ENCODE measurements at regions not wholly inside any gene's neighbourhood (a gene's known extent, or its start where the extent isn't known, plus 50 kb on each side); places are given as distances from the start of the nearest gene placed in this dataset.

DNA sequence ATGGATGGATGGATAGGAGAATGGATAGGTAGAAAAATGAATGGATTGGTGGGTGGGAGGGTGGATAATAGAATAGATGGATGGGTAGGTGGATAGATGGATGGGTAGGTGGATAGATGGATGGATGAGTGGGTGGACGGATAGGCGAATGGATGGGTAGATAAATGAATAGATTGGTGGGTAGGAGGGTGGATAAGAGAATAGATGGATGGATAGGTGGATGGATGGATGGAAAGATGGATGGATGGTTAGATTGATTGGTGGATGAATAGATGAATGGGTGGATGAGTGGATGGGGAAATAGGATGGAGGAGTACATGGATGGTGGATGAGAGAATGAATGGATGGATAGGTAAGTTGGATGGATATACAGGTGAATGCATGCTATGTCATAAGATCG lies 110.5 kb downstream of the CEBPB start (continued):
- TF ChIP-seq, protein P1, sequence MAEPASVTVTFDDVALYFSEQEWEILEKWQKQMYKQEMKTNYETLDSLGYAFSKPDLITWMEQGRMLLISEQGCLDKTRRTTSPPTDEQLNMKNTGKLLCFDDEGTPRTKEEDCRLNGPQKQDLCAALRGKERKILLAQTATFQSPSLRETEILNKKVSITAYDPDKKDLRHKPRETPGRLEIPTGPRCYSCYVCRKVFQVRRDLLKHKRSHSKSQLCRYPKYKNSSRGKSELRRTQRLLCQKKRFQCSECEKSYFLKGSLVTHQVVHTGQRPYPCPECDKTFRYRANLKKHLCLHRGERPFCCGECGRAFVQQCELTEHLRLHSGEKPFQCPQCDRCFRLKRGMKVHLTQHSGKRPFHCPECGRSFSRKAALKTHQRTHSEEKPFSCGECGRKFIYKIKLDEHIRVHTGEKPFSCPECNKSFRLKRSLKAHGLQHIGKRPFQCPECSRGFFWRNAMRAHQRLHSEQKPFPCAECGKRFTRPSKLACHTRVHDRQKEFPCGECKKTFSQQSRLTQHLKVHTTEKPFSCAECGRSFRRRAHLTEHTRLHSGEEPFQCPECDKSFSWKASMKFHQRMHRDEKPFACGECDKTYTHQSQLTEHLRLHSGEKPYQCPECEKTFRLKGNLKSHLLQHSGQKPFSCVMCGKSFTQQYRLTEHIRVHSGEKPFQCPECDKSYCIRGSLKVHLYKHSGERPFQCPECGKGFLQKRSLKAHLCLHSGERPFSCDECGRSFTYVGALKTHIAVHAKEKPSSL (CRISPR knock-in tag; conservative IDR thresholded peaks at IDR 0.05): no peak
- no peak for TF ChIP-seq ZNF396 (CRISPR knock-in tag; IDR thresholded peaks at IDR 0.05; ENCODE audit: borderline replicate concordance)
- TF ChIP-seq, protein P2, sequence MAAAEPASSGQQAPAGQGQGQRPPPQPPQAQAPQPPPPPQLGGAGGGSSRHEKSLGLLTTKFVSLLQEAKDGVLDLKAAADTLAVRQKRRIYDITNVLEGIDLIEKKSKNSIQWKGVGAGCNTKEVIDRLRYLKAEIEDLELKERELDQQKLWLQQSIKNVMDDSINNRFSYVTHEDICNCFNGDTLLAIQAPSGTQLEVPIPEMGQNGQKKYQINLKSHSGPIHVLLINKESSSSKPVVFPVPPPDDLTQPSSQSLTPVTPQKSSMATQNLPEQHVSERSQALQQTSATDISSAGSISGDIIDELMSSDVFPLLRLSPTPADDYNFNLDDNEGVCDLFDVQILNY (CRISPR knock-in tag; IDR thresholded peaks at IDR 0.05): no peak
- no peak for TF ChIP-seq USF2 (CRISPR knock-in tag; IDR thresholded peaks at IDR 0.05)
- TF ChIP-seq RELA (CRISPR knock-in tag; IDR thresholded peaks at IDR 0.05; ENCODE audit: borderline replicate concordance): no peak

DNA sequence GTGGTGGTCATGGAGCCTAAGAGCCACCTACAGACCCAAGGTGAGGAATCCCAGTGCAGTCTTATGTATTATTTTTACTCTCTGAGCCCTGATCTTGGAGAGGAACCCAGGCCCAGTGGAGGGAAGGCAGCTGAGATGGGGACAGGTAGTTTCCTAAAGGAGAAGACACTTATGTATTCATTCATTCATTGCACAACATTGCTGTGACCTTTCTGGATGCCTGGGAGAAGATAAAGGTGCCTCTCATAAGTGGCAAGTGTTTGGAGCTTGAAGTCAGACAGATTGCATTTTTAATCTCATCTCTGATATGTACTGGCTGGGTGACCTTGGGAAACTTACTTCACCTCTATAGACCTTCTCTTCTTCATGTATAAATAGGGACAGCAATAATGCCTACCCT lies 111.1 kb downstream of the CEBPB start:
- Mint-ChIP-seq H3K9me3 (no peaks in the 10 kb centered on the region), H3K27me3 (ENCODE audit: low read depth) (no peaks in the 10 kb centered on the region; the same call in 1 of the 2 replicates), H3K27ac (no peak overlapping the region), H3K4me3 (no peak overlapping the region), H3K36me3 (no peaks in the 10 kb centered on the region), H3K4me1 (peaks cover 28% of the 10 kb centered on the region)
- CTCF ChIA-PET: no interaction called here
- no peak for ATAC-seq
- POLR2A ChIA-PET: no interaction called here
- TF ChIP-seq, protein P3, sequence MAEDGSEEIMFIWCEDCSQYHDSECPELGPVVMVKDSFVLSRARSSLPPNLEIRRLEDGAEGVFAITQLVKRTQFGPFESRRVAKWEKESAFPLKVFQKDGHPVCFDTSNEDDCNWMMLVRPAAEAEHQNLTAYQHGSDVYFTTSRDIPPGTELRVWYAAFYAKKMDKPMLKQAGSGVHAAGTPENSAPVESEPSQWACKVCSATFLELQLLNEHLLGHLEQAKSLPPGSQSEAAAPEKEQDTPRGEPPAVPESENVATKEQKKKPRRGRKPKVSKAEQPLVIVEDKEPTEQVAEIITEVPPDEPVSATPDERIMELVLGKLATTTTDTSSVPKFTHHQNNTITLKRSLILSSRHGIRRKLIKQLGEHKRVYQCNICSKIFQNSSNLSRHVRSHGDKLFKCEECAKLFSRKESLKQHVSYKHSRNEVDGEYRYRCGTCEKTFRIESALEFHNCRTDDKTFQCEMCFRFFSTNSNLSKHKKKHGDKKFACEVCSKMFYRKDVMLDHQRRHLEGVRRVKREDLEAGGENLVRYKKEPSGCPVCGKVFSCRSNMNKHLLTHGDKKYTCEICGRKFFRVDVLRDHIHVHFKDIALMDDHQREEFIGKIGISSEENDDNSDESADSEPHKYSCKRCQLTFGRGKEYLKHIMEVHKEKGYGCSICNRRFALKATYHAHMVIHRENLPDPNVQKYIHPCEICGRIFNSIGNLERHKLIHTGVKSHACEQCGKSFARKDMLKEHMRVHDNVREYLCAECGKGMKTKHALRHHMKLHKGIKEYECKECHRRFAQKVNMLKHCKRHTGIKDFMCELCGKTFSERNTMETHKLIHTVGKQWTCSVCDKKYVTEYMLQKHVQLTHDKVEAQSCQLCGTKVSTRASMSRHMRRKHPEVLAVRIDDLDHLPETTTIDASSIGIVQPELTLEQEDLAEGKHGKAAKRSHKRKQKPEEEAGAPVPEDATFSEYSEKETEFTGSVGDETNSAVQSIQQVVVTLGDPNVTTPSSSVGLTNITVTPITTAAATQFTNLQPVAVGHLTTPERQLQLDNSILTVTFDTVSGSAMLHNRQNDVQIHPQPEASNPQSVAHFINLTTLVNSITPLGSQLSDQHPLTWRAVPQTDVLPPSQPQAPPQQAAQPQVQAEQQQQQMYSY (CRISPR knock-in tag; IDR thresholded peaks at IDR 0.05): no peak
- TF ChIP-seq GRHL2 (CRISPR knock-in tag; IDR thresholded peaks at IDR 0.05; ENCODE audit: insufficient replicate concordance, severe bottlenecking) (no peak), CREM (CRISPR knock-in tag; IDR thresholded peaks at IDR 0.05) (no peak), ZNF512 (CRISPR knock-in tag; IDR thresholded peaks at IDR 0.05; ENCODE audit: borderline replicate concordance) (no peak)
- TF ChIP-seq, protein P2 (CRISPR knock-in tag; IDR thresholded peaks at IDR 0.05): no peak
- no peak for DNase-seq (ENCODE audit: low spot score)

DNA sequence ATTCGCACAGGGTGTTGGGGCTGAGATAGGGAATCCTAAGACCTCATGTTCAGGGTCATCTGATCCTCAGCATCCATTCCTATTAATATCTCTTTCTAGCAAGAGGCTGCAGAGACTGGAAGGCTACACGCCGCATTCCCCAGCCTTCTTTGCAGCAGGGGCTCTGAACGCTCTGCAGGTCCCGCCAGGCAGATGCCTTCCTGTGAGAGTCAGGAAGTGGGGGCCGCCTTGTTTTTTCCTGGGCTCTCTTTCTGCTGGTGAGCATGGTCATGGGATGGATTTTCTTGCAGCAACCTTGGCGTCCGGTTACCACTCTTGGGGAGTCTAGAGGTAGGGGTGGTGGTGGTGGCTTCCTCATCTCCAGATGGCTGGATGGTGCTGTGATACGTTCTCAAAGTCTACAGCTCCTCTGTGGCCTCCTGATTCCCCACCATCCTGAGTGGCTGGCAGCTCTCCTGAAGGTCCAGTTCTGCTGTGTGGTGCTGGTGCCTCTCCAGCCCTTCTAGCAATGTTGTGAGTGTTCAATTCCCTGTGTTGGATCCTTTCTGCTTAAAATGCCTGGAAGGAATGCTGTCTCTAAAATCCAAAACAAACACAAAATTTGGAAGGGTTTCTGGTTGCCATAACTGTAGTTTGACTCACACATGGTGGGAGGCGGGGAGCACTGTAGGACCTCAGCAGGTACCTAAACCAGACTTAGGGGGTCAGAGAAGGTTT lies 111.9 kb downstream of the CEBPB start:
- H3K27me3 Mint-ChIP-seq (ENCODE audit: low read depth): no peaks in the 10 kb centered on the region; the same call in 1 of the 2 replicates
- ChIA-PET POLR2A (no interaction called here), CTCF (interaction anchor here (0.5 to 0.7 kb wide), 2 partner anchors 21 to 69 kb away, joined by 3 read pairs; no protein-coding TSS in a partner anchor)
- DNase-seq (ENCODE audit: low spot score) (no peak), ATAC-seq (no peak)
- no peak overlapping the region for H3K4me3 Mint-ChIP-seq
- no peaks in the 10 kb centered on the region for H3K36me3 Mint-ChIP-seq
- peaks cover 32% of the 10 kb centered on the region for H3K4me1 Mint-ChIP-seq
- no peaks in the 10 kb centered on the region for H3K9me3 Mint-ChIP-seq
- H3K27ac Mint-ChIP-seq: no peak overlapping the region
- no peak for TF ChIP-seq ZBTB43 (CRISPR knock-in tag; IDR thresholded peaks at IDR 0.05)
- no peak for TF ChIP-seq FOXP1 (CRISPR knock-in tag; IDR thresholded peaks at IDR 0.05; ENCODE audit: borderline replicate concordance)
- no peak for TF ChIP-seq ZNF512 (CRISPR knock-in tag; IDR thresholded peaks at IDR 0.05; ENCODE audit: borderline replicate concordance)
- no peak for TF ChIP-seq AFF4 (CRISPR knock-in tag; IDR thresholded peaks at IDR 0.05; ENCODE audit: borderline replicate concordance)

All from WTC11 (cell line).